Activated CD4-positive, alpha-beta T cell treated with anti-CD3 and anti-CD28 coated beads, Interleukin-2, amount 10 ng/mL, durations not matched to agents 7 days and 5 days (primary cell): ENCODE measurements at regions not wholly inside any gene's neighbourhood (a gene's known extent, or its start where the extent isn't known, plus 50 kb on each side); places are given as distances from the start of the nearest gene placed in this dataset.

Experiments used
- CTCF ChIA-PET: fragments of 350-600 bp; sonication (Branson Sonifier 250); formaldehyde crosslinking; loops from one replicate; lab custom pipeline; 2021; ENCODE audit warnings: antibody characterized with exemption; lab: Charles Lee
- POLR2A ChIA-PET: fragments of 350-600 bp; sonication (Branson Sonifier 250); formaldehyde crosslinking; loops from one replicate; lab custom pipeline; 2021; ENCODE audit warnings: antibody characterized with exemption; lab: Charles Lee
- DNase-seq: peaks from one replicate; pipeline ENCODE4 v3.0.0-alpha.2; 2020
- H3K27ac Mint-ChIP-seq: one replicate; pipeline ENCODE4 v1.8.0; 2021; ENCODE audit warnings: mild to moderate bottlenecking, moderate library complexity, mixed read lengths
- H3K27me3 Mint-ChIP-seq: one replicate; pipeline ENCODE4 v1.8.0; 2021; ENCODE audit warnings: mixed read lengths
- H3K36me3 Mint-ChIP-seq: one replicate; pipeline ENCODE4 v1.8.0; 2021; ENCODE audit warnings: low read depth, mixed read lengths
- H3K4me1 Mint-ChIP-seq: one replicate; pipeline ENCODE4 v1.8.0; 2021; ENCODE audit warnings: mixed read lengths
- H3K4me3 Mint-ChIP-seq: one replicate; pipeline ENCODE4 v1.8.0; 2021; ENCODE audit warnings: mild to moderate bottlenecking, moderate library complexity, mixed read lengths
- H3K9me3 Mint-ChIP-seq: one replicate; pipeline ENCODE4 v1.8.0; 2021; ENCODE audit warnings: mixed read lengths

GRCh38 chr4:71261001-71261400, 77.8 kb upstream of the SLC4A4 start:
- Mint-ChIP-seq H3K4me3 (no peak overlapping the region), H3K27ac (no peak overlapping the region), H3K36me3 (no peaks in the 10 kb centered on the region), H3K4me1 (peaks cover 10% of the 10 kb centered on the region), H3K9me3 (no peaks in the 10 kb centered on the region), H3K27me3 (no peaks in the 10 kb centered on the region)
- CTCF ChIA-PET, result interaction anchor here (1.4 kb wide), 1 partner anchor 9 kb away, joined by 3 read pairs; no protein-coding TSS in a partner anchor
- no peak for DNase-seq
- POLR2A ChIA-PET, result no interaction called here

DNA sequence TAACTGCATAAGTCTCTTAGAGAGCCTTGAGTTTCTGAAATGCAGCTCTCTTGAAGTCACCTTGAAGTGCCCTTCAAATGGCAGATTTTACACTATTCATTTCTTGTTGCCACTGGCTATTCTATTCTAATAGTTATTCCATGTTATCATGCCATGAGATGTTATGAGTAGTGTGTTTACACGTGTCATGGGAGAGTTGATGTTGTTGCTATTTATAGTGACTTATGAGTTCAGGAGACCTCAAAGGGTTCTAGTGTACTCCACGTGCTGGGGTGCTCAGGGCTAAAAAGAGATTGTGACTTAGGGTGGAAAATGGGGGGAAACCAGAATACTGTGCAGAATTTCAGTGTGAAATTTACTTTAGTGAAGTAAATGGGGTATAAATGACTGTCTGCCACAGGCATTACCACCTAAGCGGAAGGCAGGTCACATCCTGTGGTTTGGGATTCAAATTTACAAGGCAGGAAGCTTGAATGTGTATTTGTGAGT, 77.1 kb upstream of the SLC4A4 start:
- H3K4me1 Mint-ChIP-seq, result peaks cover 10% of the 10 kb centered on the region

GRCh38 chr4:71262161-71262560, 76.7 kb upstream of the SLC4A4 start:
- POLR2A ChIA-PET, result no interaction called here
- H3K4me1 Mint-ChIP-seq, result peaks cover 10% of the 10 kb centered on the region
- H3K27me3 Mint-ChIP-seq, result peaks cover 2% of the 10 kb centered on the region
- DNase-seq, result no peak
- H3K27ac Mint-ChIP-seq, result no peak overlapping the region
- no peaks in the 10 kb centered on the region for H3K9me3 Mint-ChIP-seq
- no peak overlapping the region for H3K4me3 Mint-ChIP-seq
- no peaks in the 10 kb centered on the region for H3K36me3 Mint-ChIP-seq
- CTCF ChIA-PET, result no interaction called here

More for the DNA sequence above, 77.1 kb upstream of the SLC4A4 start:
- CTCF ChIA-PET, result no interaction called here
- Mint-ChIP-seq H3K9me3 (no peaks in the 10 kb centered on the region), H3K4me3 (no peak overlapping the region), H3K27me3 (no peaks in the 10 kb centered on the region), H3K36me3 (no peaks in the 10 kb centered on the region), H3K27ac (no peak overlapping the region)
- DNase-seq, result peak; percentile 26
- POLR2A ChIA-PET, result no interaction called here

DNA sequence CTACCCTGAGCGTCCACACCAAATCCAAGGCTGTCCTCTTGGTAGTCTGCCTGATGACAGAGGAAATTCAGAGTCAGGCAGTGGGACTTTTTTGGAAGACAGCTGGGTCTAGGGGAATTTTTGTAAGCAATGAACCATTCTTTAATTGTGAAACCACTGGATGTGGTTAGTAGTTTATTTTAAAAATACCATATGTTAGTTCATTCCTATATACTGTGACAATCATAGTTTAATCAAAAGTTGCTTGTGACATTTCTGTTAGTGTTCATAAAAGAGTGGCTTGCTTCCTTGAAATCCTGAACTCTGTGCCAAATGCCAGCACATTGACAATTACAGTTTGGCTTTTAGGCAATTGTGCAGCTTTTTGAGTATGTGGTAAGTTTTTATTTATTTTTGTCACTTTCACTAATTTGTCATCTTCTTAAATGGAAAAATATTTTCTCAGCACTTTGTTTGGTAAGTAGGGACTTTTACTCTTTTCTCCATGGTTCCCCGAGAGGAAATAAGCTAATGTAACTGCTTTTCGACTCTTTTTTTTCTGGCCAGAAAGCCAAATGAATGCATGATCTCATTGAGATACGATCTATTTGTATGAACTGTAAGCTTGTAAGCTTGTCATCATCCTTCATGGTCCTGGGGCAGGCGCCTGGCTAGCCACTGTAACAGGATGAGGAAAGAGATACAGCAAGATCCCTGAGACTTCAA, 72.6 kb upstream of the SLC4A4 start:
- Mint-ChIP-seq H3K27me3 (peaks cover 2% of the 10 kb centered on the region), H3K36me3 (no peaks in the 10 kb centered on the region), H3K4me3 (no peak overlapping the region), H3K27ac (no peak overlapping the region), H3K4me1 (peaks cover 8% of the 10 kb centered on the region), H3K9me3 (no peaks in the 10 kb centered on the region)
- no peak for DNase-seq
- ChIA-PET CTCF (no interaction called here), POLR2A (no interaction called here)

GRCh38 chr4:71267244-71267643, 71.6 kb upstream of the SLC4A4 start:
- Mint-ChIP-seq H3K9me3 (no peaks in the 10 kb centered on the region), H3K27me3 (peaks cover 2% of the 10 kb centered on the region), H3K36me3 (no peaks in the 10 kb centered on the region), H3K27ac (no peak overlapping the region), H3K4me1 (no peaks in the 10 kb centered on the region), H3K4me3 (no peak overlapping the region)
- CTCF ChIA-PET, result no interaction called here
- POLR2A ChIA-PET, result no interaction called here
- DNase-seq, result no peak

GRCh38 chr4:71268166-71268565, 70.7 kb upstream of the SLC4A4 start:
- DNase-seq, result no peak
- Mint-ChIP-seq H3K9me3 (no peaks in the 10 kb centered on the region), H3K36me3 (no peaks in the 10 kb centered on the region), H3K27me3 (peaks cover 2% of the 10 kb centered on the region), H3K4me1 (no peaks in the 10 kb centered on the region), H3K27ac (no peak overlapping the region), H3K4me3 (no peak overlapping the region)
- ChIA-PET POLR2A (no interaction called here), CTCF (no interaction called here)

GRCh38 chr4:71269233-71269632, 69.6 kb upstream of the SLC4A4 start:
- Mint-ChIP-seq H3K27me3 (peaks cover 2% of the 10 kb centered on the region), H3K9me3 (no peaks in the 10 kb centered on the region), H3K36me3 (no peaks in the 10 kb centered on the region), H3K27ac (no peak overlapping the region), H3K4me1 (no peaks in the 10 kb centered on the region), H3K4me3 (no peak overlapping the region)
- POLR2A ChIA-PET, result no interaction called here
- no peak for DNase-seq
- CTCF ChIA-PET, result interaction anchor here (1.7 kb wide), 1 partner anchor 9 kb away, joined by 3 read pairs; no protein-coding TSS in a partner anchor

DNA sequence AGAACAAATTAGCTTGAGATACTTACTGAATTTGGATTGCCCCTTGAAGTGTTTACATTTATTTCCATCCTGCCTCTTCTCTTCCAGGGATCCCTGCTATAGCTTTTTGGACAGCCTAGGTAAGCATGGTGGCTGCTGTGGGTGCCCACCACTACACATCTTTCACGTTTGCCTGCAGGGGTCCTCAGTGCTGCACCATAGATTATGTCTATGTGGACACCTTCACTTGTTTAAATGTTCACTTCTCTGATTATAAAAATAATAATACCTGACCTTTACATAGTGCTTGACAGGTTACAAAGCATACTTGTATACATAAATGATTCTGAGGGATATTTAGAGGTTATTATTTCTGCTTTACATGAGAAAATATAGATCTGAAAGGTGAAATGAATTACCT, 67.9 kb upstream of the SLC4A4 start:
- H3K4me3 Mint-ChIP-seq, result no peak overlapping the region

GRCh38 chr4:71272976-71273375, 65.8 kb upstream of the SLC4A4 start:
- no peaks in the 10 kb centered on the region for H3K36me3 Mint-ChIP-seq
- H3K27me3 Mint-ChIP-seq, result peaks cover under 1% of the 10 kb centered on the region
- peaks cover 14% of the 10 kb centered on the region for H3K4me1 Mint-ChIP-seq
- DNase-seq, result no peak
- no peaks in the 10 kb centered on the region for H3K9me3 Mint-ChIP-seq
- ChIA-PET CTCF (interaction anchor here (1.2 kb wide), 1 partner anchor 21 kb away, joined by 3 read pairs; no protein-coding TSS in a partner anchor), POLR2A (no interaction called here)
- H3K4me3 Mint-ChIP-seq, result no peak overlapping the region
- no peak overlapping the region for H3K27ac Mint-ChIP-seq

More for the DNA sequence above, 67.9 kb upstream of the SLC4A4 start:
- ChIA-PET CTCF (interaction anchor here (1.0 to 1.7 kb wide), 2 partner anchors 10 to 40 kb away, joined by 3 read pairs; no protein-coding TSS in a partner anchor), POLR2A (no interaction called here)
- Mint-ChIP-seq H3K27ac (no peak overlapping the region), H3K4me1 (peaks cover 10% of the 10 kb centered on the region), H3K36me3 (no peaks in the 10 kb centered on the region), H3K9me3 (no peaks in the 10 kb centered on the region), H3K27me3 (peaks cover 2% of the 10 kb centered on the region)
- peak; percentile 10 for DNase-seq

GRCh38 chr4:71275004-71275403, 63.8 kb upstream of the SLC4A4 start:
- Mint-ChIP-seq H3K4me1 (peaks cover 14% of the 10 kb centered on the region), H3K9me3 (no peaks in the 10 kb centered on the region), H3K36me3 (no peaks in the 10 kb centered on the region), H3K27ac (no peak overlapping the region), H3K4me3 (no peak overlapping the region), H3K27me3 (peaks cover 2% of the 10 kb centered on the region)
- POLR2A ChIA-PET, result no interaction called here
- DNase-seq, result no peak
- CTCF ChIA-PET, result no interaction called here

DNA sequence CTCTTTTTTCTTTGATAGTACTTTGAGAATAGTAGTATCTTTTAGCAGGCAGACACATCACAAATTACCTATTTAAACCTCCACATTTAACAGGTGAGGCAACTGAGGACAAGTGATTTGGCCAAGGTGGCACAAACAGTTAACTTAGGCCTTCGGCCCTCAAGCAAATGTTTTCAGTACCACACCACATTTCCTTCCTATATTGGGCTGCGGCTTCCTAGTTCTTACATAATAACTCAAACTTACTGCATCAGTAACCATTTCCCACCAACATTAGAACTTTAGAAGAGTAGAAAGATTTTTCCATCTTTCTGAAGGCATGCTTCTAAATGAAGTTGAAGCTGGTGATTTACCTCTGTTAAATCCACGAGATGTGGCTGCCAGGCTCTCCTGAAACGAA, 63.2 kb upstream of the SLC4A4 start:
- ChIA-PET POLR2A (no interaction called here), CTCF (no interaction called here)
- peaks cover 14% of the 10 kb centered on the region for H3K4me1 Mint-ChIP-seq
- peaks cover 2% of the 10 kb centered on the region for H3K27me3 Mint-ChIP-seq
- DNase-seq, result no peak
- no peaks in the 10 kb centered on the region for H3K9me3 Mint-ChIP-seq
- no peak overlapping the region for H3K4me3 Mint-ChIP-seq
- no peaks in the 10 kb centered on the region for H3K36me3 Mint-ChIP-seq
- H3K27ac Mint-ChIP-seq, result no peak overlapping the region

- H3K4me1 Mint-ChIP-seq, result peaks cover 14% of the 10 kb centered on the region
- H3K4me3 Mint-ChIP-seq, result no peak overlapping the region
- no peak overlapping the region for H3K27ac Mint-ChIP-seq
- peaks cover 2% of the 10 kb centered on the region for H3K27me3 Mint-ChIP-seq
- POLR2A ChIA-PET, result no interaction called here
- CTCF ChIA-PET, result interaction anchor here (0.7 kb wide), 1 partner anchor 412 kb away, joined by 5 read pairs; no protein-coding TSS in a partner anchor
- DNase-seq, result no peak
- no peaks in the 10 kb centered on the region for H3K36me3 Mint-ChIP-seq
- no peaks in the 10 kb centered on the region for H3K9me3 Mint-ChIP-seq
Measured at GRCh38 chr4:71277353-71277752, 61.5 kb upstream of the SLC4A4 start.

GRCh38 chr4:71283642-71284257, 55.1 kb upstream of the SLC4A4 start:
- Mint-ChIP-seq H3K4me1 (no peaks in the 10 kb centered on the region), H3K27ac (no peak overlapping the region), H3K36me3 (no peaks in the 10 kb centered on the region), H3K27me3 (no peaks in the 10 kb centered on the region), H3K4me3 (no peak overlapping the region), H3K9me3 (no peaks in the 10 kb centered on the region)
- ChIA-PET POLR2A (no interaction called here), CTCF (no interaction called here)
- no peak for DNase-seq
